ENCODE measurements at regions not wholly inside any gene's neighbourhood (a gene's known extent, or its start where the extent isn't known, plus 50 kb on each side); places are given as distances from the start of the nearest gene placed in this dataset.

DNA sequence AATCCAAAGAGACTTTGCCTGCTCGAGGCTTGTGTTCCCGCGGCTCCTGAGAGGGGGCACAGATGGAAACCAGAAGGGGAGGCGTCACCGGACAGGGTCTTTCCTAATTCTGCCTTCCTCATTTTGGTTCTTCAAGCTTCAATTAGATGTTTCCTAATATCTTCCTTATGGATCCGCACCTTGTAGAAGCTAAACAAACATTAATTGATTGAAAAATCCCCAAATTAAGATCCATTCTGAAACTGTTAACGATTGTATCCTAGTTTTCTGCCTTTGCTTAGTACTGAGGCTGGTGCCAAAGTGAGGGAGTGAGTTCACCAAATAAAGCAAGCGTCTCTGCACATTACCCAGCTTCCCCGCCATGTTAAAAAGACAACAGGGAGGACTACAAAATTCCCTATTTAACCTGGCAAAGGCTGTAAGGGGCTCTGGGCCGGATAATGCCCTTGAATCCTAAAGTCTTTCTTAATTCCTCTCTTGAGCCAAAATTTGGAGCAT, 123.2 kb downstream of the GPX5 start:
- 5 to 8% methylated on average over 10 of the region's 10 CpGs for WGBS, 2 donors
- Histone ChIP-seq H3K9me3 (ENCODE audit: control insufficient read depth, low read length) (no peaks in the 10 kb centered on the region), H3K4me3 (ENCODE audit: low read length in 2 of 2) (peak overlapping the region; percentile 50 to 64), H3K36me3 (ENCODE audit: control insufficient read depth in 1 of 2, insufficient read depth in 2 of 2, low read length in 1 of 2) (no peaks in the 10 kb centered on the region), H3K27me3 (ENCODE audit: control insufficient read depth in 1 of 2, insufficient read depth in 2 of 2, low read length in 1 of 2) (no peaks in the 10 kb centered on the region), H3K4me1 (ENCODE audit: control insufficient read depth in 1 of 2, insufficient read depth in 2 of 2, low read length in 2 of 2) (no peaks in the 10 kb centered on the region), H3K27ac (ENCODE audit: low read depth in 1 of 2, low read length in 2 of 2) (no peak overlapping the region)
- intact Hi-C loops (cut with DNase I) = no loop called here
- DNase-seq (no peak), ATAC-seq (ENCODE audit: low FRiP score) (peak; percentile 41)

DNA sequence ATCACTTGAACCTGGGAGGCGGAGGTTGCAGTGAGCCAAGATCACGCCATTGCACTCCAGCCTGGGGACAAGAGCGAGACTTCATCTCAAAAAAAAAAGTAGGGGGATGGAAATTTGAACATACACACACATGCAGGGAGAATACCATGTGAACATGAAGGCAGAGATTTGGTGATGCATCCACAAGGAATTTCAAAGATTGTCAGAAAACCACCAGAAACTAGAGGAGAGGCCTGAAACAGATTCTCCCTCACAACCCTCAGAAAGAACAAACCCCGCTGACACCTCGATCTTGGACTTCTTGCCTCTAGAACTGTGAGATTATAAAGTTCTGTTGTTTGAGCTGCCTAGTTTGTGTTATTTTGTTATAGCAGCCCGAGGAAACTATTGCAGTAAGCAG, 125.5 kb downstream of the GPX5 start:
- DNase-seq (no peak), ATAC-seq (ENCODE audit: low FRiP score) (no peak)
- Histone ChIP-seq H3K27me3 (ENCODE audit: control insufficient read depth in 1 of 2, insufficient read depth in 2 of 2, low read length in 1 of 2) (peaks cover 0 to 2% of the 10 kb centered on the region in 2 donors), H3K4me1 (ENCODE audit: control insufficient read depth in 1 of 2, insufficient read depth in 2 of 2, low read length in 2 of 2) (no peaks in the 10 kb centered on the region), H3K4me3 (ENCODE audit: low read length in 2 of 2) (no peak overlapping the region), H3K27ac (ENCODE audit: low read depth in 1 of 2, low read length in 2 of 2) (no peak overlapping the region), H3K36me3 (ENCODE audit: control insufficient read depth in 1 of 2, insufficient read depth in 2 of 2, low read length in 1 of 2) (no peaks in the 10 kb centered on the region), H3K9me3 (ENCODE audit: control insufficient read depth, low read length) (no peaks in the 10 kb centered on the region)
- intact Hi-C loops (cut with DNase I) = no loop called here
- 90 to 92% methylated on average over 6 of the region's 6 CpGs for WGBS, 2 donors

DNA sequence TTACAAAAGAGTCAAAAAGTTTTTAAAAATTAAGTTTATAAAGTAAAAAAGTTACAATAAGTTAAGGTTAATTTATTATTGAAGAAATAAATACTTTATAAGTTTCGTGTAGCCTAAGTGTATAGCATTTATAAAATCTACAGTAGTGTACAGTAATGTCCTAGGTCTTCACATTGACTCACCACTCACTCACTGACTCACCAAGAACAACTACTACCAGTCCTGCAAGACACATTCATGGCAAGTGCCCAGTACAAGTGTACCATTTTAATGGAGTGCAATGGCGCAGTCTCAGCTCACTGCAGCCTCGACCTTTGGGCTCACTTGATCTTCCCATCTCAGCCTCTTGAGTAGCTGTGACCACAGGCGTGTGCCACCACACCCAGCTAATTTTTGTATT, 128.2 kb downstream of the GPX5 start:
- no peak overlapping the region for H3K27ac ChIP-seq (ENCODE audit: low read depth in 1 of 2, low read length in 2 of 2)
- DNase-seq = no peak
- H3K9me3 ChIP-seq (ENCODE audit: control insufficient read depth, low read length) = peaks cover under 1% of the 10 kb centered on the region
- no peak for ATAC-seq (ENCODE audit: low FRiP score)
- no peaks in the 10 kb centered on the region for H3K36me3 ChIP-seq (ENCODE audit: control insufficient read depth in 1 of 2, insufficient read depth in 2 of 2, low read length in 1 of 2)
- no peaks in the 10 kb centered on the region for H3K4me1 ChIP-seq (ENCODE audit: control insufficient read depth in 1 of 2, insufficient read depth in 2 of 2, low read length in 2 of 2)
- intact Hi-C loops (cut with DNase I) = no loop called here
- H3K27me3 ChIP-seq (ENCODE audit: control insufficient read depth in 1 of 2, insufficient read depth in 2 of 2, low read length in 1 of 2) = peaks cover 0 to 2% of the 10 kb centered on the region in 2 donors
- 87 to 93% methylated on average over 4 of the region's 4 CpGs for WGBS, 2 donors
- no peak overlapping the region for H3K4me3 ChIP-seq (ENCODE audit: low read length in 2 of 2)

DNA sequence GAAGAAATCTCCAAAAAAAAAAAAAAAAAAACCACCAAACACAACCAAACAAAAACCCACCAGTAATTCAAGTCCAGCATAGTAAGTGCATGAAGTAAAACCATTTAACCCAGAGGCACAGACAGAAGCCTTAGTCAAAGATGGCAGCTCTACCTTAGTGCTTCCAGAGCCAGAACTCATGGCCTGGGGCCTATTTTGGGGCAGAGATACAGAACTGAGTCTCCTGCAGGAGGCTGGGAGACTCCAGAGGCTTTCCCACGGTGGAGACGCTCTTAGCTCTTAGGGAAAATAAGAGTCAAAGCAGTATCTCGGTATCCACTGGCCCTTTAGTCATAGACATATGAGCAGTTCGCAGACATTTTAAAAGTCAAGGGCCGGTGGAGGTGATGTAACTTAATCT, 129.5 kb downstream of the GPX5 start:
- ATAC-seq (ENCODE audit: low FRiP score) (no peak), DNase-seq (no peak)
- intact Hi-C loops (cut with DNase I) = no loop called here
- peaks cover 2% of the 10 kb centered on the region for H3K9me3 ChIP-seq (ENCODE audit: control insufficient read depth, low read length)
- WGBS, 2 donors = 80 to 81% methylated on average over 5 of the region's 5 CpGs
- no peak overlapping the region for H3K4me3 ChIP-seq (ENCODE audit: low read length in 2 of 2)
- H3K27ac ChIP-seq (ENCODE audit: low read depth in 1 of 2, low read length in 2 of 2) = no peak overlapping the region
- peaks cover 0 to 2% of the 10 kb centered on the region in 2 donors for H3K27me3 ChIP-seq (ENCODE audit: control insufficient read depth in 1 of 2, insufficient read depth in 2 of 2, low read length in 1 of 2)
- no peaks in the 10 kb centered on the region for H3K36me3 ChIP-seq (ENCODE audit: control insufficient read depth in 1 of 2, insufficient read depth in 2 of 2, low read length in 1 of 2)
- H3K4me1 ChIP-seq (ENCODE audit: control insufficient read depth in 1 of 2, insufficient read depth in 2 of 2, low read length in 2 of 2) = no peaks in the 10 kb centered on the region

DNA sequence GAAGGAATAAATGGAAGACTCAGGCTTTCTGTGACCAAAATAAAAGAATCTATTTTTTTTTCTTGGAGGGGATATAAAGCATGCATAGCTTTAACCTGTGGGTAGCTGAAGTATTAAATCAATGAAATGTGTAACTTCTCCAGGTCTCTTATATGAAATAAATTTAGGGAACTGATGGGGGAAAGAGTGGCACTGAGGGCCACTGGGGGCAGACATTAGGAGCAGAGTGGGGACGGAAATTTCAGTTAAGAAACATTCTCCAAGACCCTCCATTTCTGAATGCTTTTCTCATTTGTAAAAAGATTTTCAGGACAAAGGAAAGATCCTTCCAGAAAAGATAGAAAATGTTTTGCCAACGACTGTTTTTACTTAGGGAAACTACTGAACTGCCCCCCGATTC, 131.0 kb downstream of the GPX5 start:
- Histone ChIP-seq H3K9me3 (ENCODE audit: control insufficient read depth, low read length) (peaks cover 2% of the 10 kb centered on the region), H3K27me3 (ENCODE audit: control insufficient read depth in 1 of 2, insufficient read depth in 2 of 2, low read length in 1 of 2) (peaks cover 0 to 2% of the 10 kb centered on the region in 2 donors), H3K36me3 (ENCODE audit: control insufficient read depth in 1 of 2, insufficient read depth in 2 of 2, low read length in 1 of 2) (no peaks in the 10 kb centered on the region), H3K4me3 (ENCODE audit: low read length in 2 of 2) (no peak overlapping the region), H3K4me1 (ENCODE audit: control insufficient read depth in 1 of 2, insufficient read depth in 2 of 2, low read length in 2 of 2) (no peaks in the 10 kb centered on the region), H3K27ac (ENCODE audit: low read depth in 1 of 2, low read length in 2 of 2) (no peak overlapping the region)
- intact Hi-C loops (cut with DNase I) = no loop called here
- 18 to 26% methylated on average over 3 of the region's 3 CpGs for WGBS, 2 donors
- DNase-seq = no peak
- ATAC-seq (ENCODE audit: low FRiP score) = no peak

DNA sequence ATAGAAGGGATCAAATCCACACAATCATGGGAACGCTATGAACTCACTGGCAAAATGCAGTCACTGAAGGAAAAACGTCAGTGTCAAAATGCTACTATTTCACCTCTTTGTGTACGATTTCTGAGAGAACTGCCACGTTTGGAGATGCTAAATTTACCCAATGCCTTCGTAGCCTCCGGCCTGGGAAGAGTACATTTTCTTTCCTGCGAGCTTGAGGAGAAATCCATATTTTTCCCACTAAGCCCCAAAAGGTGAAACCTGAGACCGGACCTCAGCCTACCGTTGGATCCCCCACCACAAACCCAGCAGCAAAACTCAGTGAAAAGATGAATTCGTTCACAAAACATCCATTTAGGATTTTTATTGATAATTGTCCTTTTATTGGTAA, 131.7 kb downstream of the GPX5 start:
- 2 to 3% methylated on average over 10 of the region's 10 CpGs for WGBS, 2 donors
- intact Hi-C loops (cut with DNase I) = no loop called here
- Histone ChIP-seq H3K4me3 (ENCODE audit: low read length in 2 of 2) (peak overlapping the region; percentile 38 to 48), H3K36me3 (ENCODE audit: control insufficient read depth in 1 of 2, insufficient read depth in 2 of 2, low read length in 1 of 2) (no peaks in the 10 kb centered on the region), H3K27me3 (ENCODE audit: control insufficient read depth in 1 of 2, insufficient read depth in 2 of 2, low read length in 1 of 2) (peaks cover 0 to 2% of the 10 kb centered on the region in 2 donors), H3K4me1 (ENCODE audit: control insufficient read depth in 1 of 2, insufficient read depth in 2 of 2, low read length in 2 of 2) (no peaks in the 10 kb centered on the region), H3K9me3 (ENCODE audit: control insufficient read depth, low read length) (peaks cover 2% of the 10 kb centered on the region), H3K27ac (ENCODE audit: low read depth in 1 of 2, low read length in 2 of 2) (no peak overlapping the region)
- no peak for ATAC-seq (ENCODE audit: low FRiP score)
- no peak for DNase-seq

DNA sequence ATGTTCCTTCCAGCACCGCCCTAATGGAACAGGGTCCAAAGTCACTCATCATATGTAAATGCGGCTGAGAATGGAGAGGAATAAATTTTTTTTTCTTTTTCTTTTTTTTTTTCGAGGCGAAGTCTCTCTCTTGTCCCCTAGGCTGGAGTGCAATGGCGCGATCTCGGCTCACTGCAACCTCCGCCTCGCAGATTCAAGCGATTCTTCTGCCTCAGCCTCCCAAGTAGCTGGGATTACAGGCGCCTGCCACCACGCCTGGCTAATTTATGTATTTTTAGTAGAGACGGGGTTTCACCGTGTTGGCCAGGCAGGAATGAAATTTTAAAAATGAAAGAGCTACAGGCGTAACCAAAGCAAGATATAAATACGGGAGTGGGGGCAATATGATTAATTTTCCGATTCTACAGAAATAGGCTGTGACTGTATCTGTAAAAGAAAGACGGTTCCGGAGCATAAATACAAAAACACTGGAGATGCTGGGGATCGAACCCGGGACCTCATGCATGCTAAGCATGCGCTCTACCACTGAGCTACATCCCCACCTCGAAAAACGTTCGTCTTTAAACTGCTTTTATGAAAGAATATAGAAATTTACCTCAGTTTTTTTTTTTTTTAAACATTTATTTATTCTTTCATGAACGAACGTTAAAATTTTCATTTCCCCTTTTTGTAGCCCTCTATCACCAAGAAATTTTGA, 132.2 kb downstream of the GPX5 start:
- DNase-seq = no peak
- H3K27me3 ChIP-seq (ENCODE audit: control insufficient read depth in 1 of 2, insufficient read depth in 2 of 2, low read length in 1 of 2) = peaks cover 0 to 2% of the 10 kb centered on the region in 2 donors

DNA sequence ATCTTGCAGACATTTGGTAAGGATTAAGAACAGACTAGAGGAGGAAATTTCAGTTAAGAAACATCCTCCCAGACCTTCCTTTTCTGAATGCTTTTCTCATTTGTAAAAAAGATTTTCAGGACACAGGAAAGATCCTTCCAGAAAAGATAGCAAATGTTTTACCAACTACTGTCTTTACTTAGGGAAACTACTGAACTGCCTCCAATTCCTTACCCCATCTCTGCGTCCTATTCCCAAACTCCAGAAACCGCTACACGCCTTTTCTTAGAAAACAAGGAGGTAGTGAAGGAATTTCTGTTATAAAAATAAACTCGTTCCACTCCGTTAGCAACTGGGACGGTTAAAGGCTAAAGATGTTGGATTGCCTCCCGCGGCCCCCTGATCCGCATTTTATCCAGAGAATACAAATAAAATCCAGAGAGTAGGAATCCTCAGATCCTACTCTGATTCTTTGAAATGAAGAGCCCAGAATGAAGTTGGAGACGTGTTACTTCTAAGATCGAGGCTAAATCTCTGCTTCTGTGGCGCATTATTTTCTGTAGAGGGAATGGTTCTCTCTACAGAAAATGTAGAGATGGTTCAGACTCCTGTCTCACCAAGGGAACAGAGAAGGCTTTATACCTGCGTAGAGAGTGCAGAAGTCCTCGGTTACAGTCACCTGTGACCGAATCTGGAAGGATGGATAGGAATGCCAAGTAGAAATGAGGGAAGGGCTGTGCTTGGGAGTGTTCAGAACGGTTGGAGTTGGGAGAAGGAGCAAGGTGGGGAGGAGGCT, 133.0 kb downstream of the GPX5 start:
- intact Hi-C loops (cut with DNase I) = no loop called here
- no peak for DNase-seq
- Histone ChIP-seq H3K27me3 (ENCODE audit: control insufficient read depth in 1 of 2, insufficient read depth in 2 of 2, low read length in 1 of 2) (peaks cover 0 to 2% of the 10 kb centered on the region in 2 donors), H3K27ac (ENCODE audit: low read depth in 1 of 2, low read length in 2 of 2) (no peak overlapping the region), H3K4me3 (ENCODE audit: low read length in 2 of 2) (peak overlapping the region; percentile 54 to 62), H3K9me3 (ENCODE audit: control insufficient read depth, low read length) (peaks cover 2% of the 10 kb centered on the region), H3K4me1 (ENCODE audit: control insufficient read depth in 1 of 2, insufficient read depth in 2 of 2, low read length in 2 of 2) (no peaks in the 10 kb centered on the region), H3K36me3 (ENCODE audit: control insufficient read depth in 1 of 2, insufficient read depth in 2 of 2, low read length in 1 of 2) (no peaks in the 10 kb centered on the region)
- ATAC-seq (ENCODE audit: low FRiP score) = no peak
- WGBS, 2 donors = 0 to 1% methylated on average over 16 of the region's 16 CpGs

More for the DNA sequence above, 132.2 kb downstream of the GPX5 start:
- intact Hi-C loops (cut with DNase I) = no loop called here
- peak; percentile 88 for ATAC-seq (ENCODE audit: low FRiP score)
- WGBS, 2 donors = 0 to 4% methylated on average over 27 of the region's 27 CpGs
- Histone ChIP-seq H3K36me3 (ENCODE audit: control insufficient read depth in 1 of 2, insufficient read depth in 2 of 2, low read length in 1 of 2) (no peaks in the 10 kb centered on the region), H3K9me3 (ENCODE audit: control insufficient read depth, low read length) (peaks cover 2% of the 10 kb centered on the region), H3K4me3 (ENCODE audit: low read length in 2 of 2) (peak overlapping the region; percentile 54 to 62), H3K4me1 (ENCODE audit: control insufficient read depth in 1 of 2, insufficient read depth in 2 of 2, low read length in 2 of 2) (no peaks in the 10 kb centered on the region), H3K27ac (ENCODE audit: low read depth in 1 of 2, low read length in 2 of 2) (no peak overlapping the region)

DNA sequence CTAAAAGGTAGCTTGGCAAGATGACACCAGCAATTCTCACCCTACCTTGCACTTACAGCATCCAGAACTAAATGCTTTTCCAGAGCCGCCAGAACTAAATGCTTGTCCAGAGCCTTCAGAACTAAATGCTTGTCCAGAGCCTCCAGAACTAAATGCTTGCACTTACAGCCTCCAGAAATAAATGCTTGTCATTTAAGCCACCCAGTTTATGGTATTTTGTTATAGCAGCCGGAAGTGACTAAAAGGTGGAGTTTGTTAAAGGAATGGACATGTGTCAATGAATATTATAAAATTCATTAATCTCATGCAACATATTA, 133.5 kb downstream of the GPX5 start:
- ATAC-seq (ENCODE audit: low FRiP score) (no peak), DNase-seq (no peak)
- Histone ChIP-seq H3K9me3 (ENCODE audit: control insufficient read depth, low read length) (peaks cover 2% of the 10 kb centered on the region), H3K27me3 (ENCODE audit: control insufficient read depth in 1 of 2, insufficient read depth in 2 of 2, low read length in 1 of 2) (peaks cover 0 to 2% of the 10 kb centered on the region in 2 donors), H3K27ac (ENCODE audit: low read depth in 1 of 2, low read length in 2 of 2) (no peak overlapping the region), H3K4me1 (ENCODE audit: control insufficient read depth in 1 of 2, insufficient read depth in 2 of 2, low read length in 2 of 2) (no peaks in the 10 kb centered on the region), H3K4me3 (ENCODE audit: low read length in 2 of 2) (no peak overlapping the region), H3K36me3 (ENCODE audit: control insufficient read depth in 1 of 2, insufficient read depth in 2 of 2, low read length in 1 of 2) (no peaks in the 10 kb centered on the region)
- intact Hi-C loops (cut with DNase I) = no loop called here
- WGBS, 2 donors = 12 to 32% methylated on average over 2 of the region's 2 CpGs
